ENCODE measurements at regions not wholly inside any gene's neighbourhood (a gene's known extent, or its start where the extent isn't known, plus 50 kb on each side); places are given as distances from the start of the nearest gene placed in this dataset.

GRCh38 chr13:73288596-73288995 is 229.8 kb downstream of the KLF5 start:
- Mint-ChIP-seq H3K4me3 (no peak overlapping the region), H3K27me3 (no peaks in the 10 kb centered on the region), H3K4me1 (ENCODE audit: low read depth) (no peaks in the 10 kb centered on the region), H3K27ac (no peak overlapping the region), H3K9me3 (no peaks in the 10 kb centered on the region), H3K36me3 (ENCODE audit: low read depth) (no peaks in the 10 kb centered on the region)
- DNase-seq (no peak), ATAC-seq (no peak)
- intact Hi-C loops (cut with micrococcal nuclease) = no loop called here
- CTCF ChIA-PET = no interaction called here
- POLR2A ChIA-PET = no interaction called here
- TF ChIP-seq, protein P1, sequence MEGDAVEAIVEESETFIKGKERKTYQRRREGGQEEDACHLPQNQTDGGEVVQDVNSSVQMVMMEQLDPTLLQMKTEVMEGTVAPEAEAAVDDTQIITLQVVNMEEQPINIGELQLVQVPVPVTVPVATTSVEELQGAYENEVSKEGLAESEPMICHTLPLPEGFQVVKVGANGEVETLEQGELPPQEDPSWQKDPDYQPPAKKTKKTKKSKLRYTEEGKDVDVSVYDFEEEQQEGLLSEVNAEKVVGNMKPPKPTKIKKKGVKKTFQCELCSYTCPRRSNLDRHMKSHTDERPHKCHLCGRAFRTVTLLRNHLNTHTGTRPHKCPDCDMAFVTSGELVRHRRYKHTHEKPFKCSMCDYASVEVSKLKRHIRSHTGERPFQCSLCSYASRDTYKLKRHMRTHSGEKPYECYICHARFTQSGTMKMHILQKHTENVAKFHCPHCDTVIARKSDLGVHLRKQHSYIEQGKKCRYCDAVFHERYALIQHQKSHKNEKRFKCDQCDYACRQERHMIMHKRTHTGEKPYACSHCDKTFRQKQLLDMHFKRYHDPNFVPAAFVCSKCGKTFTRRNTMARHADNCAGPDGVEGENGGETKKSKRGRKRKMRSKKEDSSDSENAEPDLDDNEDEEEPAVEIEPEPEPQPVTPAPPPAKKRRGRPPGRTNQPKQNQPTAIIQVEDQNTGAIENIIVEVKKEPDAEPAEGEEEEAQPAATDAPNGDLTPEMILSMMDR (IDR thresholded peaks at IDR 0.05) = no peak

- ATAC-seq = no peak
These were observed 229.0 kb downstream of the KLF5 start for GRCh38 chr13:73287831-73288230.

GRCh38 chr13:73286942-73287620 is 228.3 kb downstream of the KLF5 start:
- TF ChIP-seq, protein P1 (IDR thresholded peaks at IDR 0.05) = no peak
- no peak for DNase-seq

More at GRCh38 chr13:73287831-73288230, 229.0 kb downstream of the KLF5 start:
- POLR2A ChIA-PET = no interaction called here
- TF ChIP-seq, protein P1 (IDR thresholded peaks at IDR 0.05) = no peak
- no peaks in the 10 kb centered on the region for H3K36me3 Mint-ChIP-seq (ENCODE audit: low read depth)
- no peak for DNase-seq
- H3K4me3 Mint-ChIP-seq = no peak overlapping the region
- no peaks in the 10 kb centered on the region for H3K9me3 Mint-ChIP-seq
- no peak overlapping the region for H3K27ac Mint-ChIP-seq
- CTCF ChIA-PET = no interaction called here
- intact Hi-C loops (cut with micrococcal nuclease) = no loop called here
- H3K27me3 Mint-ChIP-seq = no peaks in the 10 kb centered on the region
- H3K4me1 Mint-ChIP-seq (ENCODE audit: low read depth) = no peaks in the 10 kb centered on the region

DNA sequence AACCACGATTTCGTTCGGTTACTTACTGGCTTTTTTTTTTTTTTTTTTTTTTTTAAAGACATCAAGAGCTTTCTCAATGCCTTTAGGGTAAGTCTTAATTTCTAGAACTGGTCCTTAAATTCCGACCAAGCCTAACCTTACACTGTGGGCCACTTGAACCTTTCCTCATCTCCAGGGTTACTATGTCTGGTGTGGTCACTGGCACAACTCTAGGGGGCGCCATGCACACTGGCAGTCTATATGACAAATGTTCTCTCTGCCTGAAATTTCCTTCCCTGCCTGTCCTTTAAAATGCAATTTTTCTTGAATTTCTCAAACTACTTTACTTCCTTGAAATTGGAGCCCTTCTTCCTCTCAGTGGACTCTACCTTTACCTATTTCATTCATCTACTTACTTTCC is 227.4 kb downstream of the KLF5 start:
- Mint-ChIP-seq H3K27me3 (no peaks in the 10 kb centered on the region), H3K9me3 (no peaks in the 10 kb centered on the region), H3K36me3 (ENCODE audit: low read depth) (no peaks in the 10 kb centered on the region), H3K4me3 (no peak overlapping the region), H3K4me1 (ENCODE audit: low read depth) (no peaks in the 10 kb centered on the region), H3K27ac (no peak overlapping the region)
- ATAC-seq (no peak), DNase-seq (no peak)
- intact Hi-C loops (cut with micrococcal nuclease) = no loop called here
- CTCF ChIA-PET = no interaction called here
- TF ChIP-seq, protein P1 (IDR thresholded peaks at IDR 0.05) = no peak
- POLR2A ChIA-PET = no interaction called here

More at GRCh38 chr13:73286942-73287620, 228.3 kb downstream of the KLF5 start:
- Mint-ChIP-seq H3K27me3 (no peaks in the 10 kb centered on the region), H3K4me1 (ENCODE audit: low read depth) (no peaks in the 10 kb centered on the region), H3K9me3 (no peaks in the 10 kb centered on the region), H3K36me3 (ENCODE audit: low read depth) (no peaks in the 10 kb centered on the region), H3K4me3 (no peak overlapping the region), H3K27ac (no peak overlapping the region)
- ChIA-PET CTCF (no interaction called here), POLR2A (no interaction called here)
- no peak for ATAC-seq
- intact Hi-C loops (cut with micrococcal nuclease) = no loop called here

DNA sequence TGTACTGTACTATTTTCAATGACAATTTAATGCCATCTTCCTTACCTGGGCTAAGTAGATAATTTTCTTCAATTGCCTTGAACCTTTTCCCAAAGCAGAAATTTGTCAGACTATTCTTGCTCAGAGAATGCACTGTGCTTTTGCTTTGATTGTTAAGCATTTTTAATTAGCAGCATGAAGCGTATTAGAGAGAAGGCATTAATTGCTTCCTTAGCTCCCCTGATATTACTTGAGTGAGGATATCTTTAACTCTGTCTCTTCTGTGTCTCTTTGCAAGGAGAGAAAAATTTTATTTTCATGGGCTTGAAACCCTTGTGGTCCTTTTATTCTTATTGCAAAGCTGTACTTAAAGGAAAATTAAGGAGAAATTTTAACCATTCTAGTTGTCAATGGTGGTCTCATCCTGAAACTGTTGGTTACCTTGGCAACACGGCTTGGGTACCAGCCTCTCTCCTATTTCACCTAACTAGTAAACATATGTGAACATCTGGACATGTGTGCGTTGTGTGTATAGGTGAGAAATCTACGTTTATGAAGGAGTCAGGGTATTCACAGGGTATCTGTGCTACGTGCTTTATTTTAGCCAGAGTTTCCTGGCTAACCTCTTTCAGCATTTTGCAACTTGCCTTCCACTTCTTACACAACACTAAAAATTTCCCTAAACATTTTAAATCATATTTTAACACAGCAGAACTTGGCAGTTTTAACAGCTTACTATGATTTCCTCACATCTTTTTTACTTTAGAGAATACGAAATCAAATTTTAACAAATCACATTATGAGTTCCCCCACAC is 225.5 kb downstream of the KLF5 start:
- TF ChIP-seq, protein P1 (IDR thresholded peaks at IDR 0.05) = no peak
- no peak overlapping the region for H3K4me3 Mint-ChIP-seq
- ATAC-seq (no peak), DNase-seq (no peak)
- ChIA-PET CTCF (no interaction called here), POLR2A (interaction anchor here (0.5 kb wide), 1 partner anchor 80 kb away, joined by 3 read pairs; no protein-coding TSS in a partner anchor)
- no peak overlapping the region for H3K27ac Mint-ChIP-seq
- H3K4me1 Mint-ChIP-seq (ENCODE audit: low read depth) = no peaks in the 10 kb centered on the region
- H3K9me3 Mint-ChIP-seq = no peaks in the 10 kb centered on the region
- intact Hi-C loops (cut with micrococcal nuclease) = no loop called here
- H3K36me3 Mint-ChIP-seq (ENCODE audit: low read depth) = no peaks in the 10 kb centered on the region
- no peaks in the 10 kb centered on the region for H3K27me3 Mint-ChIP-seq
